Endothelial cell of umbilical vein (primary cell): ENCODE measurements at regions not wholly inside any gene's neighbourhood (a gene's known extent, or its start where the extent isn't known, plus 50 kb on each side); places are given as distances from the start of the nearest gene placed in this dataset.

Experiments
- CTCF ChIP-seq, 2 donors: IDR thresholded peaks; 1 replicate in 1 of 2; 2 replicates in 1 of 2; pipeline ENCODE4 v1.5.1; 2011; ENCODE audit warnings: low read length in 2 of 2, mild to moderate bottlenecking in 2 of 2, moderate library complexity in 2 of 2, control low read depth in 1 of 2, inconsistent platforms in 1 of 2, low read depth in 1 of 2; ENCODE audit not compliant: insufficient read depth in 1 of 2; ENCODE audit errors: extremely low read depth in 1 of 2
- POLR2A ChIP-seq: IDR thresholded peaks from 2 replicates; pipeline ENCODE4 v1.6.1; 2012; ENCODE audit warnings: low read depth, mild to moderate bottlenecking, control low read depth, low read length

DNA sequence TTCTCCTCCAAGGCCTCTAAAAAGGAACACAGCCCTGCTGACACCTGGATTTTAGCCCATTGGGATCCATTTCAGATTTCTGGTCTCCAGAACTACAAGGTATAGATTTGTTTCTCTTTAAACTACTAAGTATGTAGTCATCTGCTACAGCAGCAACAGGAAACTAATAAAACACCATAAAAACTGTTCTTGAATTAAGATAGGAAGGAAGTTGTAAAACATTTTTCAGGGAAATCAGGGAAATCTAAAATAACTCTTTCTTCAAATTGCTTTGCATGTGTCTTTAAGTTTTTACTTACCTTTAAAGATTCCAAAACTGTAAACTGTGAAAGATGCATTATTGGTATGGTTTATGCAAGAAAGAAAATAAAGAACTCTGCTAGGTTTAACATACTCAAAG, 407.0 kb upstream of the TOM1L1 start:
- TF ChIP-seq CTCF (IDR thresholded peaks at IDR 0.05; ENCODE audit: extremely low read depth in 1 of 2, insufficient read depth in 1 of 2, low read depth in 1 of 2, low read length in 2 of 2) (no peak), POLR2A (no peak)
